KMS-11 (cell line): ENCODE measurements at regions not wholly inside any gene's neighbourhood (a gene's known extent, or its start where the extent isn't known, plus 50 kb on each side); places are given as distances from the start of the nearest gene placed in this dataset.

Experiments
- H2AFZ ChIP-seq: fragments of 200-600 bp; sonication (generic); 2 replicates; pipeline ENCODE4 v1.6.1; 2016; ENCODE audit warnings: antibody characterized with exemption, mixed run types, low read depth
- H3K27ac ChIP-seq: fragments of 200-600 bp; sonication (generic); 2 replicates; pipeline ENCODE4 v1.6.1; 2016; ENCODE audit warnings: mild to moderate bottlenecking, mixed run types
- H3K27me3 ChIP-seq: fragments of 200-600 bp; sonication (generic); 2 replicates; pipeline ENCODE4 v1.6.1; 2017; ENCODE audit warnings: mild to moderate bottlenecking, low read depth, mixed run types, moderate library complexity; ENCODE audit not compliant: insufficient read depth
- H3K36me3 ChIP-seq: fragments of 200-600 bp; sonication (generic); 2 replicates; pipeline ENCODE4 v1.6.1; 2017; ENCODE audit warnings: mild to moderate bottlenecking, mixed run types; ENCODE audit not compliant: insufficient read depth
- H3K4me1 ChIP-seq: fragments of 200-600 bp; sonication (generic); 2 replicates; pipeline ENCODE4 v1.6.1; 2016; ENCODE audit warnings: mild to moderate bottlenecking, low read depth, mixed run types; ENCODE audit not compliant: poor library complexity, severe bottlenecking
- H3K4me2 ChIP-seq: fragments of 200-600 bp; sonication (generic); 2 replicates; pipeline ENCODE4 v1.7.0; 2016; ENCODE audit warnings: mild to moderate bottlenecking, mixed run types
- H3K4me3 ChIP-seq: fragments of 200-600 bp; sonication (generic); IDR thresholded peaks from 2 replicates; pipeline ENCODE4 v1.6.1; 2017; ENCODE audit warnings: low read depth, low read length, mixed read lengths; ENCODE audit not compliant: insufficient read depth
- H3K79me2 ChIP-seq: fragments of 200-600 bp; sonication (generic); 2 replicates; pipeline ENCODE4 v1.6.1; 2016; ENCODE audit warnings: low read depth, mixed run types; ENCODE audit not compliant: insufficient read depth
- H3K9ac ChIP-seq: fragments of 200-600 bp; sonication (generic); 2 replicates; pipeline ENCODE4 v1.6.1; 2016; ENCODE audit warnings: mild to moderate bottlenecking, mixed run types
- H4K20me1 ChIP-seq: fragments of 200-600 bp; sonication (generic); 2 replicates; pipeline ENCODE4 v1.6.1; 2016; ENCODE audit warnings: mild to moderate bottlenecking, mixed run types; ENCODE audit not compliant: insufficient read depth
- CTCF ChIP-seq: fragments of 200-600 bp; sonication (generic); conservative IDR thresholded peaks from 2 replicates; pipeline ENCODE4 v1.6.1; 2017; ENCODE audit warnings: low read depth, mild to moderate bottlenecking, antibody characterized with exemption, low read length, moderate library complexity, mixed read lengths

- Histone ChIP-seq H3K4me1 (peaks cover 13% of the 10 kb centered on the region), H3K4me3 (no peak overlapping the region), H3K4me2 (no peak overlapping the region), H2AFZ (no peak overlapping the region), H3K79me2 (no peaks in the 10 kb centered on the region), H4K20me1 (no peaks in the 10 kb centered on the region), H3K9ac (no peak overlapping the region), H3K27me3 (no peaks in the 10 kb centered on the region), H3K36me3 (no peaks in the 10 kb centered on the region), H3K27ac (no peak overlapping the region)
- no peak for TF ChIP-seq CTCF
These were observed 539.7 kb downstream of the PLXDC2 start for GRCh38 chr10:20355915-20356314.

- Histone ChIP-seq H3K36me3 (no peaks in the 10 kb centered on the region), H3K4me1 (peaks cover 13% of the 10 kb centered on the region), H3K79me2 (no peaks in the 10 kb centered on the region), H3K27ac (no peak overlapping the region), H2AFZ (no peak overlapping the region), H3K27me3 (no peaks in the 10 kb centered on the region), H3K9ac (no peak overlapping the region), H3K4me3 (no peak overlapping the region), H4K20me1 (no peaks in the 10 kb centered on the region), H3K4me2 (no peak overlapping the region)
- TF ChIP-seq CTCF, result no peak
These were observed 538.8 kb downstream of the PLXDC2 start for GRCh38 chr10:20355011-20355410.

- Histone ChIP-seq H2AFZ (no peak overlapping the region), H3K27me3 (no peaks in the 10 kb centered on the region), H3K4me3 (no peak overlapping the region), H3K36me3 (no peaks in the 10 kb centered on the region), H3K4me1 (peaks cover 17% of the 10 kb centered on the region), H3K27ac (no peak overlapping the region), H4K20me1 (no peaks in the 10 kb centered on the region), H3K79me2 (no peaks in the 10 kb centered on the region), H3K4me2 (0 out of 2 replicates have a peak overlapping the region, but pooled peaks have one; percentile 4), H3K9ac (no peak overlapping the region)
- TF ChIP-seq CTCF, result no peak
These were observed 537.9 kb downstream of the PLXDC2 start for GRCh38 chr10:20354166-20354565.

- no peak overlapping the region for H3K27ac ChIP-seq
- no peak overlapping the region for H2AFZ ChIP-seq
- TF ChIP-seq CTCF, result no peak
These were observed 534.3 kb downstream of the PLXDC2 start for GRCh38 chr10:20350509-20350908.

GRCh38 chr10:20343036-20343435, 526.8 kb downstream of the PLXDC2 start:
- Histone ChIP-seq H3K4me1 (peaks cover under 1% of the 10 kb centered on the region), H3K27me3 (no peaks in the 10 kb centered on the region), H3K36me3 (no peaks in the 10 kb centered on the region), H3K9ac (no peak overlapping the region), H3K79me2 (no peaks in the 10 kb centered on the region), H3K4me3 (no peak overlapping the region), H3K27ac (no peak overlapping the region), H3K4me2 (no peak overlapping the region), H2AFZ (no peak overlapping the region), H4K20me1 (no peaks in the 10 kb centered on the region)
- TF ChIP-seq CTCF, result no peak

More at GRCh38 chr10:20350509-20350908, 534.3 kb downstream of the PLXDC2 start:
- no peaks in the 10 kb centered on the region for H3K79me2 ChIP-seq
- H3K4me3 ChIP-seq, result no peak overlapping the region
- no peak overlapping the region for H3K4me2 ChIP-seq
- no peak overlapping the region for H3K9ac ChIP-seq
- peaks cover 29% of the 10 kb centered on the region for H3K4me1 ChIP-seq
- no peaks in the 10 kb centered on the region for H3K27me3 ChIP-seq
- H3K36me3 ChIP-seq, result no peaks in the 10 kb centered on the region
- H4K20me1 ChIP-seq, result no peaks in the 10 kb centered on the region
